ENCODE measurements at regions not wholly inside any gene's neighbourhood (a gene's known extent, or its start where the extent isn't known, plus 50 kb on each side); places are given as distances from the start of the nearest gene placed in this dataset.

- no peaks in the 10 kb centered on the region for H3K79me1 ChIP-seq (ENCODE audit: insufficient read depth, low read depth, low read length, poor library complexity, severe bottlenecking)
- H4K5ac ChIP-seq (ENCODE audit: insufficient read length, low read depth, low read length), result no peak overlapping the region
- no peak overlapping the region for H3K18ac ChIP-seq (ENCODE audit: insufficient read length, low read depth, low read length)
- no peak overlapping the region for H3K4ac ChIP-seq (ENCODE audit: low read depth, low read length)
- DNase-seq, result no peak
- H2AFZ ChIP-seq (ENCODE audit: low read length), result no peak overlapping the region
- H3K23me2 ChIP-seq (ENCODE audit: insufficient read length, low read depth, low read length, poor library complexity, severe bottlenecking), result no peaks in the 10 kb centered on the region
- Mint-ChIP-seq H3K27me3 (ENCODE audit: low read depth) (no peaks in the 10 kb centered on the region), H3K9me3 (no peaks in the 10 kb centered on the region), H3K36me3 (ENCODE audit: insufficient read depth in 1 of 3, low read depth in 3 of 3) (no peaks in the 10 kb centered on the region), H3K4me3 (no peak overlapping the region), H3K27ac (no peak overlapping the region), H3K4me1 (no peaks in the 10 kb centered on the region)
- H3K9ac ChIP-seq (ENCODE audit: extremely low read depth, insufficient read length, low read length), result no peak overlapping the region
- no peak overlapping the region for H2BK20ac ChIP-seq (ENCODE audit: low read depth, low read length, poor library complexity, severe bottlenecking)
- no peak overlapping the region for H4K8ac ChIP-seq (replicated peaks; ENCODE audit: insufficient read length, low read depth, low read length)
- no peak overlapping the region for H2BK12ac ChIP-seq (ENCODE audit: insufficient read length, low read depth, low read length)
- H3K9me3 ChIP-seq (ENCODE audit: control insufficient read depth, low read depth, low read length), result no peaks in the 10 kb centered on the region
- H3K56ac ChIP-seq (ENCODE audit: insufficient read length, low read depth, low read length), result no peak overlapping the region
- no peak overlapping the region for H4K91ac ChIP-seq (ENCODE audit: insufficient read length, low read depth, low read length)
- no peak overlapping the region for H2BK5ac ChIP-seq (ENCODE audit: insufficient read length, low read length)
- TF ChIP-seq, protein P1, sequence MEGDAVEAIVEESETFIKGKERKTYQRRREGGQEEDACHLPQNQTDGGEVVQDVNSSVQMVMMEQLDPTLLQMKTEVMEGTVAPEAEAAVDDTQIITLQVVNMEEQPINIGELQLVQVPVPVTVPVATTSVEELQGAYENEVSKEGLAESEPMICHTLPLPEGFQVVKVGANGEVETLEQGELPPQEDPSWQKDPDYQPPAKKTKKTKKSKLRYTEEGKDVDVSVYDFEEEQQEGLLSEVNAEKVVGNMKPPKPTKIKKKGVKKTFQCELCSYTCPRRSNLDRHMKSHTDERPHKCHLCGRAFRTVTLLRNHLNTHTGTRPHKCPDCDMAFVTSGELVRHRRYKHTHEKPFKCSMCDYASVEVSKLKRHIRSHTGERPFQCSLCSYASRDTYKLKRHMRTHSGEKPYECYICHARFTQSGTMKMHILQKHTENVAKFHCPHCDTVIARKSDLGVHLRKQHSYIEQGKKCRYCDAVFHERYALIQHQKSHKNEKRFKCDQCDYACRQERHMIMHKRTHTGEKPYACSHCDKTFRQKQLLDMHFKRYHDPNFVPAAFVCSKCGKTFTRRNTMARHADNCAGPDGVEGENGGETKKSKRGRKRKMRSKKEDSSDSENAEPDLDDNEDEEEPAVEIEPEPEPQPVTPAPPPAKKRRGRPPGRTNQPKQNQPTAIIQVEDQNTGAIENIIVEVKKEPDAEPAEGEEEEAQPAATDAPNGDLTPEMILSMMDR (conservative IDR thresholded peaks at IDR 0.05), result no peak
- H3K4me2 ChIP-seq (ENCODE audit: insufficient read depth, insufficient read length, low read length), result no peak overlapping the region
- H3K27ac ChIP-seq (ENCODE audit: insufficient read length, low read depth, low read length), result no peak overlapping the region
- H3T11ph ChIP-seq (ENCODE audit: low read length), result no peak overlapping the region
- H3K27me3 ChIP-seq (ENCODE audit: insufficient read depth, low read length), result no peaks in the 10 kb centered on the region
- no peak overlapping the region for H2AK5ac ChIP-seq (ENCODE audit: insufficient read length, low read length)
- no peak overlapping the region for H2BK15ac ChIP-seq (ENCODE audit: low read depth, low read length)
- no peak overlapping the region for H3K23ac ChIP-seq (ENCODE audit: insufficient read length, low read depth, low read length)
- H3K4me1 ChIP-seq (ENCODE audit: insufficient read depth, low read length), result no peaks in the 10 kb centered on the region
- no peak overlapping the region for H3K14ac ChIP-seq (ENCODE audit: insufficient read depth, low read length)
- H4K20me1 ChIP-seq (ENCODE audit: control insufficient read depth, insufficient read depth, insufficient read length), result no peaks in the 10 kb centered on the region
- no peaks in the 10 kb centered on the region for H3K79me2 ChIP-seq (ENCODE audit: insufficient read depth, low read length)
- no peak overlapping the region for H2BK120ac ChIP-seq (ENCODE audit: low read depth, low read length, poor library complexity, severe bottlenecking)
- WGBS (ENCODE audit: extremely low coverage, insufficient read length, low lambda C conversion rate), result no CpG with 5 or more reads among the region's 3 CpGs
Measured at GRCh38 chr2:146748046-146748445, 1096.8 kb upstream of the ACVR2A start.
